Activated T-cell treated with anti-CD3 and anti-CD28 coated beads for 48 hours (primary cell): ENCODE measurements at regions not wholly inside any gene's neighbourhood (a gene's known extent, or its start where the extent isn't known, plus 50 kb on each side); places are given as distances from the start of the nearest gene placed in this dataset.

ENCODE experiments used
- DNase-seq: peaks from one replicate; pipeline ENCODE4 v3.0.0-alpha.2; 2020; ENCODE audit warnings: low read depth

- DNase-seq, result no peak
These were observed 143.3 kb downstream of the FTCDNL1 start for GRCh38 chr2:199707593-199708185.

GRCh38 chr2:199705538-199705937 lies 145.5 kb downstream of the FTCDNL1 start:
- DNase-seq, result no peak

- DNase-seq, result no peak
These were observed 146.4 kb downstream of the FTCDNL1 start for GRCh38 chr2:199704358-199705238.

- DNase-seq, result no peak
These were observed 147.8 kb downstream of the FTCDNL1 start for GRCh38 chr2:199703199-199703598.

- no peak for DNase-seq
These were observed 153.5 kb downstream of the FTCDNL1 start for GRCh38 chr2:199697469-199697868.

- DNase-seq, result no peak
These were observed 154.9 kb downstream of the FTCDNL1 start for GRCh38 chr2:199696048-199696447.

GRCh38 chr2:199693861-199694260 lies 157.1 kb downstream of the FTCDNL1 start:
- no peak for DNase-seq

GRCh38 chr2:199692489-199692888 lies 158.5 kb downstream of the FTCDNL1 start:
- no peak for DNase-seq

GRCh38 chr2:199690225-199690624 lies 160.8 kb downstream of the FTCDNL1 start:
- no peak for DNase-seq

- no peak for DNase-seq
These were observed 165.3 kb downstream of the FTCDNL1 start for GRCh38 chr2:199685669-199686068.

- no peak for DNase-seq
These were observed 166.2 kb downstream of the FTCDNL1 start for GRCh38 chr2:199684832-199685231.

GRCh38 chr2:199684168-199684567 lies 166.8 kb downstream of the FTCDNL1 start:
- DNase-seq, result no peak

GRCh38 chr2:199682001-199682400 lies 169.0 kb downstream of the FTCDNL1 start:
- no peak for DNase-seq

- no peak for DNase-seq
These were observed 170.5 kb downstream of the FTCDNL1 start for GRCh38 chr2:199680482-199680881.

GRCh38 chr2:199679883-199680282 lies 171.1 kb downstream of the FTCDNL1 start:
- no peak for DNase-seq

GRCh38 chr2:199677881-199678280 lies 173.1 kb downstream of the FTCDNL1 start:
- DNase-seq, result no peak

GRCh38 chr2:199668645-199669044 lies 182.3 kb downstream of the FTCDNL1 start:
- no peak for DNase-seq

GRCh38 chr2:199663157-199663556 lies 187.8 kb downstream of the FTCDNL1 start:
- DNase-seq, result no peak

- DNase-seq, result no peak
These were observed 188.7 kb downstream of the FTCDNL1 start for GRCh38 chr2:199662255-199662654.

- no peak for DNase-seq
These were observed 190.8 kb downstream of the FTCDNL1 start for GRCh38 chr2:199660167-199660566.

- peak; percentile 15 for DNase-seq
These were observed 191.8 kb downstream of the FTCDNL1 start for GRCh38 chr2:199659207-199659606.

- DNase-seq, result no peak
These were observed 188.7 kb upstream of the SATB2 start for GRCh38 chr2:199646439-199646838.

GRCh38 chr2:199631129-199631528 lies 173.4 kb upstream of the SATB2 start:
- DNase-seq, result no peak

GRCh38 chr2:199629301-199629700 lies 171.6 kb upstream of the SATB2 start:
- DNase-seq, result no peak
